SK-N-SH treated with all-trans-retinoic acid at 6 μM for 48 hours (cell line): ENCODE measurements at regions not wholly inside any gene's neighbourhood (a gene's known extent, or its start where the extent isn't known, plus 50 kb on each side); places are given as distances from the start of the nearest gene placed in this dataset.

Experiments used
- ARNTL ChIP-seq: fragments of 450-650 bp; formaldehyde crosslinking; IDR thresholded peaks from 2 replicates; pipeline ENCODE4 v1.5.0; 2020; ENCODE audit warnings: low read depth, mild to moderate bottlenecking, moderate library complexity, borderline replicate concordance
- CSDC2 ChIP-seq: fragments of 250-450 bp; sonication (Bioruptor Pico); IDR thresholded peaks from 2 replicates; pipeline ENCODE4 v1.5.0; 2020; ENCODE audit warnings: mild to moderate bottlenecking, moderate library complexity
- ESRRG ChIP-seq: fragments of 250-450 bp; sonication (Bioruptor Pico); IDR thresholded peaks from 2 replicates; pipeline ENCODE4 v1.6.1; 2021; ENCODE audit warnings: mild to moderate bottlenecking
- OSR1 ChIP-seq: fragments of 250-450 bp; sonication (Bioruptor Pico); IDR thresholded peaks from 2 replicates; pipeline ENCODE4 v1.8.0; 2022; ENCODE audit warnings: moderate library complexity, mild to moderate bottlenecking, inconsistent platforms
- PATZ1 ChIP-seq: fragments of 250-450 bp; sonication (Bioruptor Pico); IDR thresholded peaks from 2 replicates; pipeline ENCODE4 v1.8.0; 2020; ENCODE audit warnings: mild to moderate bottlenecking, moderate library complexity, borderline replicate concordance
- PPARA ChIP-seq: fragments of 250-450 bp; sonication (Bioruptor Pico); IDR thresholded peaks from 2 replicates; pipeline ENCODE4 v1.5.0; 2020; ENCODE audit warnings: mild to moderate bottlenecking, borderline replicate concordance
- RARB ChIP-seq: fragments of 250-450 bp; sonication (Bioruptor Pico); IDR thresholded peaks from 2 replicates; pipeline ENCODE4 v1.8.0; 2021; ENCODE audit warnings: mild to moderate bottlenecking, moderate library complexity
- SNAI2 ChIP-seq: fragments of 250-450 bp; sonication (Bioruptor Pico); IDR thresholded peaks from 2 replicates; pipeline ENCODE4 v1.5.0; 2020; ENCODE audit warnings: mild to moderate bottlenecking, moderate library complexity
- TCF4 ChIP-seq: fragments of 250-450 bp; sonication (Bioruptor Pico); IDR thresholded peaks from 2 replicates; pipeline ENCODE4 v1.8.0; 2021; ENCODE audit warnings: mild to moderate bottlenecking, moderate library complexity, borderline replicate concordance
- TOX ChIP-seq: fragments of 250-450 bp; sonication (Bioruptor Pico); IDR thresholded peaks from 2 replicates; pipeline ENCODE4 v1.8.0; 2021; ENCODE audit warnings: mild to moderate bottlenecking, moderate library complexity, borderline replicate concordance
- ZFP3 ChIP-seq: fragments of 250-450 bp; sonication (Bioruptor Pico); IDR thresholded peaks from 2 replicates; pipeline ENCODE4 v1.5.0; 2020; ENCODE audit warnings: mild to moderate bottlenecking, moderate library complexity
- TF ChIP-seq, protein P1 (sequence below): fragments of 250-450 bp; sonication (Bioruptor Pico); IDR thresholded peaks from 2 replicates; pipeline ENCODE4 v1.5.1; 2020; ENCODE audit warnings: low read depth, mild to moderate bottlenecking, moderate library complexity

- TF ChIP-seq ARNTL = no peak
- no peak for TF ChIP-seq PATZ1 (CRISPR knock-in tag)
- TF ChIP-seq, protein P1, sequence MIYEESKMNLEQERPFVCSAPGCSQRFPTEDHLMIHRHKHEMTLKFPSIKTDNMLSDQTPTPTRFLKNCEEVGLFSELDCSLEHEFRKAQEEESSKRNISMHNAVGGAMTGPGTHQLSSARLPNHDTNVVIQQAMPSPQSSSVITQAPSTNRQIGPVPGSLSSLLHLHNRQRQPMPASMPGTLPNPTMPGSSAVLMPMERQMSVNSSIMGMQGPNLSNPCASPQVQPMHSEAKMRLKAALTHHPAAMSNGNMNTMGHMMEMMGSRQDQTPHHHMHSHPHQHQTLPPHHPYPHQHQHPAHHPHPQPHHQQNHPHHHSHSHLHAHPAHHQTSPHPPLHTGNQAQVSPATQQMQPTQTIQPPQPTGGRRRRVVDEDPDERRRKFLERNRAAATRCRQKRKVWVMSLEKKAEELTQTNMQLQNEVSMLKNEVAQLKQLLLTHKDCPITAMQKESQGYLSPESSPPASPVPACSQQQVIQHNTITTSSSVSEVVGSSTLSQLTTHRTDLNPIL = no peak
- no peak for TF ChIP-seq OSR1 (CRISPR knock-in tag)
- no peak for TF ChIP-seq ZFP3 (CRISPR knock-in tag)
- no peak for TF ChIP-seq ESRRG (CRISPR knock-in tag)
- no peak for TF ChIP-seq RARB
- TF ChIP-seq TOX (CRISPR knock-in tag) = no peak
- no peak for TF ChIP-seq CSDC2 (CRISPR knock-in tag)
- no peak for TF ChIP-seq SNAI2 (CRISPR knock-in tag)
- no peak for TF ChIP-seq TCF4 (CRISPR knock-in tag)
- no peak for TF ChIP-seq PPARA (CRISPR knock-in tag)
Measured at GRCh38 chr5:82912462-82912861, 164.7 kb downstream of the TMEM167A start.
